ENCODE measurements at regions not wholly inside any gene's neighbourhood (a gene's known extent, or its start where the extent isn't known, plus 50 kb on each side); places are given as distances from the start of the nearest gene placed in this dataset.

GRCh38 chr2:42849311-42849710 lies 56.9 kb upstream of the HAAO start:
- DNase-seq, result no peak

GRCh38 chr2:42848726-42849290 lies 56.4 kb upstream of the HAAO start:
- DNase-seq, result no peak

- DNase-seq, result no peak
Measured at GRCh38 chr2:42848265-42848664, 55.9 kb upstream of the HAAO start.

- no peak for DNase-seq
Measured at GRCh38 chr2:42847596-42848151, 55.3 kb upstream of the HAAO start.

- no peak for DNase-seq
Measured at GRCh38 chr2:42846932-42847595, 54.7 kb upstream of the HAAO start.

GRCh38 chr2:42846026-42846425 lies 53.6 kb upstream of the HAAO start:
- no peak for DNase-seq

GRCh38 chr2:42844901-42845821 lies 52.8 kb upstream of the HAAO start:
- DNase-seq, result no peak

GRCh38 chr2:42844366-42844765 lies 52.0 kb upstream of the HAAO start:
- DNase-seq, result no peak

- DNase-seq, result no peak
Measured at GRCh38 chr2:42843611-42844010, 51.2 kb upstream of the HAAO start.

- no peak for DNase-seq
Measured at GRCh38 chr2:42843131-42843530, 50.7 kb upstream of the HAAO start.

- no peak for DNase-seq
Measured at GRCh38 chr2:42842466-42842865, 50.1 kb upstream of the HAAO start.
